ENCODE measurements at regions not wholly inside any gene's neighbourhood (a gene's known extent, or its start where the extent isn't known, plus 50 kb on each side); places are given as distances from the start of the nearest gene placed in this dataset.

- Histone ChIP-seq H2BK5ac (ENCODE audit: low read length) (no peak overlapping the region), H3K23ac (ENCODE audit: low read length) (no peak overlapping the region), H2BK15ac (replicated peaks; ENCODE audit: low read depth) (no peak overlapping the region), H4K5ac (ENCODE audit: low read length) (no peak overlapping the region), H3K79me2 (ENCODE audit: control insufficient read depth, insufficient read depth, low read length) (no peaks in the 10 kb centered on the region), H3K9ac (ENCODE audit: low read length) (no peak overlapping the region), H3K36me3 (ENCODE audit: control insufficient read depth, insufficient read depth, low read length) (no peaks in the 10 kb centered on the region), H3K4me3 (ENCODE audit: low read length) (no peak overlapping the region), H3K56ac (ENCODE audit: low read length) (no peak overlapping the region), H3K4me2 (ENCODE audit: low read length) (no peak overlapping the region), H3K4ac (ENCODE audit: low read depth, low read length) (no peak overlapping the region), H3K4me1 (ENCODE audit: control insufficient read depth, low read depth, low read length) (no peaks in the 10 kb centered on the region), H3K79me1 (ENCODE audit: low read length) (no peaks in the 10 kb centered on the region), H3K18ac (ENCODE audit: low read length) (no peak overlapping the region), H3K27me3 (ENCODE audit: insufficient read depth, low read length, poor library complexity) (no peaks in the 10 kb centered on the region), H2BK120ac (ENCODE audit: low read depth, low read length) (no peak overlapping the region), H2AK5ac (ENCODE audit: low read length) (no peak overlapping the region), H3K27ac (ENCODE audit: low read depth, low read length) (no peak overlapping the region), H4K8ac (ENCODE audit: low read depth, low read length) (no peak overlapping the region)
- no CpG with 5 or more reads among the region's 3 CpGs for WGBS (ENCODE audit: extremely low coverage, insufficient coverage, low lambda C conversion rate)
- no peak for DNase-seq
These were observed 109.1 kb upstream of the TNS3 start for GRCh38 chr7:47690902-47691558.

DNA sequence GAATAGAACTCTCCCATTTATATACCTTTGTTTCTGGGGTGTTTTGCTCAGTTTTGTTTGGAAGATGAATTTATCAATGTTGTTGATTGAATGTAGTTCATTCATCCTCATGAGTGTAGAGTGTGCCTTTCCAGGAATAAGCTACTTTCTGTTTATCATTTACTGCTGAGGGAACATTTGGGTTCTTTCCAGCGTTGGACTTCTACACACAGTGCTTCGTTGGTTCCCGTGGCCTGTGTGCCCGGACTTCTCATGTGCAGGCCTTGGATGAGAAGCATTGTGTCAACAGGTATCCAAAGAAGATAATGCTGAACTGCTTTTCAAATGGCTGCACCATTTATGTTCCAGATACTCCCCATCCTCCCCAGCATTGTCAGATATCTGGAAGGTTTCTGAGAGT lies 107.6 kb upstream of the TNS3 start:
- DNase-seq, result no peak
- Histone ChIP-seq H3K4me1 (ENCODE audit: control insufficient read depth, low read depth, low read length) (no peaks in the 10 kb centered on the region), H3K18ac (ENCODE audit: low read length) (no peak overlapping the region), H3K27ac (ENCODE audit: low read depth, low read length) (no peak overlapping the region), H3K23ac (ENCODE audit: low read length) (no peak overlapping the region), H4K8ac (ENCODE audit: low read depth, low read length) (no peak overlapping the region), H3K4me3 (ENCODE audit: low read length) (no peak overlapping the region), H2BK120ac (ENCODE audit: low read depth, low read length) (no peak overlapping the region), H3K56ac (ENCODE audit: low read length) (no peak overlapping the region), H3K9ac (ENCODE audit: low read length) (no peak overlapping the region), H3K79me2 (ENCODE audit: control insufficient read depth, insufficient read depth, low read length) (no peaks in the 10 kb centered on the region), H3K4me2 (ENCODE audit: low read length) (no peak overlapping the region), H3K27me3 (ENCODE audit: insufficient read depth, low read length, poor library complexity) (no peaks in the 10 kb centered on the region), H4K5ac (ENCODE audit: low read length) (no peak overlapping the region), H3K79me1 (ENCODE audit: low read length) (no peaks in the 10 kb centered on the region), H2BK15ac (replicated peaks; ENCODE audit: low read depth) (no peak overlapping the region), H3K4ac (ENCODE audit: low read depth, low read length) (no peak overlapping the region), H3K36me3 (ENCODE audit: control insufficient read depth, insufficient read depth, low read length) (no peaks in the 10 kb centered on the region), H2BK5ac (ENCODE audit: low read length) (no peak overlapping the region), H2AK5ac (ENCODE audit: low read length) (no peak overlapping the region)
- WGBS (ENCODE audit: extremely low coverage, insufficient coverage, low lambda C conversion rate), result no CpG with 5 or more reads among the region's 4 CpGs

DNA sequence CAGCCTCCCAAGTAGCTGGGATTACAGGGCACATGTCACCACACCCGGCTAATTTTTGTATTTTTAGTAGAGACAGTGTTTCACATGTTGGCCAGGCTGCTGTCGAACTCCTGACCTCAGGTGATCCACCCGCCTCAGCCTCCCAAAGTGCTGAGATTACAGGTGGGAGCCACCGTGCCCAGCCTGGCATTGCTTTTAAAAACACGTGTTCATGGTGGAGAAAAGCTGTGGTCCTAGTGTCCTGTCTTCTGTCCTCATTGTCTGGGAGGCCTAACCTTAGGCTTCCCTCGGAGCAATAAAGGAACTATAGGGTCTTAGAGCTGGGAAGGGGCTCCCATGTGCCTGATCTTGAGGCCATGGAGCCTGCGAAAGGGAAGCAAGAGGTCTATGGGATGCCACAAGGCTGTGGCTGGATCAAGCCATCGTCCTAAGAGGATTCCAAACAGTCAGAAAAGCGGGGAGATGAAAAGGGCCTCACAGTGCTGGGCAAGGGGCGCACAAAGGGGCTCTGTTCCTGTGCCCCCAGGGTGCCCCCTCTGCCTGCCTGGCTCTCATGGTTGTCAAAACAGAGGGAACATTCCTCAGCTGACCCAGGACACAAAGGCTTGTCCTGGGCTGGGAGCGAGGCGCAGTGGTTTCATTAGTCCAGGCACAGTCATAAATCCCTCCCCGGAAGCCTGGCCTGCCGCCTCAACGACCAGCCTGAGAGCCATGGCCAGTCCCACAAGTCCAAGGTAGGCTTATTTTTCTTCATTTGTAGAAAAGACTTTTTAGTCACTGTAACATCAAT lies 106.6 kb upstream of the TNS3 start:
- no CpG with 5 or more reads among the region's 15 CpGs for WGBS (ENCODE audit: extremely low coverage, insufficient coverage, low lambda C conversion rate)
- Histone ChIP-seq H3K4me2 (ENCODE audit: low read length) (no peak overlapping the region), H2BK5ac (ENCODE audit: low read length) (no peak overlapping the region), H3K79me1 (ENCODE audit: low read length) (no peaks in the 10 kb centered on the region), H3K4me1 (ENCODE audit: control insufficient read depth, low read depth, low read length) (no peaks in the 10 kb centered on the region), H3K4me3 (ENCODE audit: low read length) (no peak overlapping the region), H4K8ac (ENCODE audit: low read depth, low read length) (no peak overlapping the region), H3K27me3 (ENCODE audit: insufficient read depth, low read length, poor library complexity) (no peaks in the 10 kb centered on the region), H2BK120ac (ENCODE audit: low read depth, low read length) (no peak overlapping the region), H3K9ac (ENCODE audit: low read length) (no peak overlapping the region), H3K18ac (ENCODE audit: low read length) (no peak overlapping the region), H3K23ac (ENCODE audit: low read length) (no peak overlapping the region), H3K27ac (ENCODE audit: low read depth, low read length) (no peak overlapping the region), H3K79me2 (ENCODE audit: control insufficient read depth, insufficient read depth, low read length) (no peaks in the 10 kb centered on the region), H3K4ac (ENCODE audit: low read depth, low read length) (no peak overlapping the region), H4K5ac (ENCODE audit: low read length) (no peak overlapping the region), H3K56ac (ENCODE audit: low read length) (peak overlapping the region; percentile 25), H2BK15ac (replicated peaks; ENCODE audit: low read depth) (no peak overlapping the region), H3K36me3 (ENCODE audit: control insufficient read depth, insufficient read depth, low read length) (no peaks in the 10 kb centered on the region), H2AK5ac (ENCODE audit: low read length) (no peak overlapping the region)
- no peak for DNase-seq

- Histone ChIP-seq H3K27me3 (ENCODE audit: insufficient read depth, low read length, poor library complexity) (no peaks in the 10 kb centered on the region), H3K4me3 (ENCODE audit: low read length) (no peak overlapping the region), H2AK5ac (ENCODE audit: low read length) (no peak overlapping the region), H2BK5ac (ENCODE audit: low read length) (no peak overlapping the region), H3K36me3 (ENCODE audit: control insufficient read depth, insufficient read depth, low read length) (no peaks in the 10 kb centered on the region), H3K4me2 (ENCODE audit: low read length) (no peak overlapping the region), H4K5ac (ENCODE audit: low read length) (no peak overlapping the region), H3K27ac (ENCODE audit: low read depth, low read length) (no peak overlapping the region), H3K23ac (ENCODE audit: low read length) (no peak overlapping the region), H2BK15ac (replicated peaks; ENCODE audit: low read depth) (no peak overlapping the region), H3K18ac (ENCODE audit: low read length) (no peak overlapping the region), H3K56ac (ENCODE audit: low read length) (no peak overlapping the region), H4K8ac (ENCODE audit: low read depth, low read length) (no peak overlapping the region), H3K79me2 (ENCODE audit: control insufficient read depth, insufficient read depth, low read length) (no peaks in the 10 kb centered on the region), H3K79me1 (ENCODE audit: low read length) (no peaks in the 10 kb centered on the region), H2BK120ac (ENCODE audit: low read depth, low read length) (no peak overlapping the region), H3K4me1 (ENCODE audit: control insufficient read depth, low read depth, low read length) (peaks cover 3% of the 10 kb centered on the region), H3K9ac (ENCODE audit: low read length) (no peak overlapping the region), H3K4ac (ENCODE audit: low read depth, low read length) (no peak overlapping the region)
- WGBS (ENCODE audit: extremely low coverage, insufficient coverage, low lambda C conversion rate), result no CpG with 5 or more reads among the region's 5 CpGs
- DNase-seq, result no peak
These were observed 103.9 kb upstream of the TNS3 start for GRCh38 chr7:47685712-47686376.

DNA sequence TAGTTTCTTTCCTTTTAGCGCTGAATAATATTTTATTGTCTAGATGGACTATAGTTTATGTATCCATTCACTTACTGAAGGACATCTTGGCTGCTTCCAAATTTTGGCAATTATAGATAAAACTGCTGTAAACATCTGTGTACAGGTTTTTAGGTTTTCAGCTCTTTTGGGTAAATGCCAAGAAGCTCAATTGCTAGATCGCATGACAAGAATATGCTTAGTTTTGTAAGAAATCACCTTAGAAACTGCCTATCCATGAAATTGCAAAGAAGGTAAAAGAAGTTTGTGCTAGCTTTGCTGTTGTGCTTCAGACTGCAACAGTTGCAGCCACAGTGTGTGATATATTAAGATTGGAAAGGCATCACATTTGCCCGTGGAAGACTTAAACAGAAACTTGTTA lies 103.2 kb upstream of the TNS3 start:
- Histone ChIP-seq H3K27me3 (ENCODE audit: insufficient read depth, low read length, poor library complexity) (no peaks in the 10 kb centered on the region), H4K5ac (ENCODE audit: low read length) (no peak overlapping the region), H4K8ac (ENCODE audit: low read depth, low read length) (no peak overlapping the region), H3K79me1 (ENCODE audit: low read length) (no peaks in the 10 kb centered on the region), H2BK120ac (ENCODE audit: low read depth, low read length) (no peak overlapping the region), H2AK5ac (ENCODE audit: low read length) (no peak overlapping the region), H3K18ac (ENCODE audit: low read length) (no peak overlapping the region), H3K36me3 (ENCODE audit: control insufficient read depth, insufficient read depth, low read length) (no peaks in the 10 kb centered on the region), H3K56ac (ENCODE audit: low read length) (no peak overlapping the region), H3K4ac (ENCODE audit: low read depth, low read length) (no peak overlapping the region), H2BK15ac (replicated peaks; ENCODE audit: low read depth) (no peak overlapping the region), H3K4me2 (ENCODE audit: low read length) (no peak overlapping the region), H3K23ac (ENCODE audit: low read length) (no peak overlapping the region), H3K79me2 (ENCODE audit: control insufficient read depth, insufficient read depth, low read length) (no peaks in the 10 kb centered on the region), H3K9ac (ENCODE audit: low read length) (no peak overlapping the region), H3K27ac (ENCODE audit: low read depth, low read length) (no peak overlapping the region), H3K4me3 (ENCODE audit: low read length) (no peak overlapping the region), H3K4me1 (ENCODE audit: control insufficient read depth, low read depth, low read length) (peaks cover 3% of the 10 kb centered on the region), H2BK5ac (ENCODE audit: low read length) (no peak overlapping the region)
- no peak for DNase-seq
- no CpG with 5 or more reads among the region's 3 CpGs for WGBS (ENCODE audit: extremely low coverage, insufficient coverage, low lambda C conversion rate)

All from mesendoderm (in vitro differentiated cells).